ENCODE measurements at regions not wholly inside any gene's neighbourhood (a gene's known extent, or its start where the extent isn't known, plus 50 kb on each side); places are given as distances from the start of the nearest gene placed in this dataset.

GRCh38 chr20:1844325-1845162 is 50.7 kb upstream of the SIRPA start (continued):
- TF ChIP-seq EGR1 (IDR thresholded peaks at IDR 0.05; ENCODE audit: borderline replicate concordance in 1 of 2, low read depth in 2 of 2, low read length in 2 of 2) (no peak), ZNF274 (IDR thresholded peaks at IDR 0.05; ENCODE audit: insufficient read depth, insufficient read length) (no peak), CREB1 (IDR thresholded peaks at IDR 0.05; ENCODE audit: low read depth) (peak; percentile 69; the same call in 1 of the 2 replicates), FOXM1 (IDR thresholded peaks at IDR 0.05; ENCODE audit: low read depth, low read length) (no peak), PAX5 (IDR thresholded peaks at IDR 0.05; ENCODE audit: borderline replicate concordance, low read depth, low read length) (peak; percentile 56; the same call in 1 of the 2 replicates), ZNF384 (IDR thresholded peaks at IDR 0.05; ENCODE audit: borderline replicate concordance, low read depth, low read length) (no peak), NFYB (IDR thresholded peaks at IDR 0.05; ENCODE audit: insufficient read depth, low read depth, low read length) (no peak), RELB (IDR thresholded peaks at IDR 0.05; ENCODE audit: low read depth) (peak; percentile 90), RBBP5 (conservative IDR thresholded peaks at IDR 0.05) (no peak), DPF2 (IDR thresholded peaks at IDR 0.05) (peak; percentile 52), SREBF1 (IDR thresholded peaks at IDR 0.05; ENCODE audit: low read length) (no peak), BACH1 (IDR thresholded peaks at IDR 0.05; ENCODE audit: borderline replicate concordance) (no peak; the same call in 1 of the 2 replicates), GATAD2B (conservative IDR thresholded peaks at IDR 0.05; ENCODE audit: low read depth) (no peak), BHLHE40 (IDR thresholded peaks at IDR 0.05; ENCODE audit: borderline replicate concordance in 1 of 2, low read depth in 2 of 2, low read length in 1 of 2) (peak; percentile 80 to 87), RAD21 (IDR thresholded peaks at IDR 0.05; ENCODE audit: insufficient read depth, low read depth, low read length) (0 out of 2 replicates have a peak, but pooled peaks have one; percentile 2), FOXK2 (IDR thresholded peaks at IDR 0.05) (no peak)
- TF ChIP-seq, protein P1, sequence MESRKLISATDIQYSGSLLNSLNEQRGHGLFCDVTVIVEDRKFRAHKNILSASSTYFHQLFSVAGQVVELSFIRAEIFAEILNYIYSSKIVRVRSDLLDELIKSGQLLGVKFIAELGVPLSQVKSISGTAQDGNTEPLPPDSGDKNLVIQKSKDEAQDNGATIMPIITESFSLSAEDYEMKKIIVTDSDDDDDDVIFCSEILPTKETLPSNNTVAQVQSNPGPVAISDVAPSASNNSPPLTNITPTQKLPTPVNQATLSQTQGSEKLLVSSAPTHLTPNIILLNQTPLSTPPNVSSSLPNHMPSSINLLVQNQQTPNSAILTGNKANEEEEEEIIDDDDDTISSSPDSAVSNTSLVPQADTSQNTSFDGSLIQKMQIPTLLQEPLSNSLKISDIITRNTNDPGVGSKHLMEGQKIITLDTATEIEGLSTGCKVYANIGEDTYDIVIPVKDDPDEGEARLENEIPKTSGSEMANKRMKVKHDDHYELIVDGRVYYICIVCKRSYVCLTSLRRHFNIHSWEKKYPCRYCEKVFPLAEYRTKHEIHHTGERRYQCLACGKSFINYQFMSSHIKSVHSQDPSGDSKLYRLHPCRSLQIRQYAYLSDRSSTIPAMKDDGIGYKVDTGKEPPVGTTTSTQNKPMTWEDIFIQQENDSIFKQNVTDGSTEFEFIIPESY (IDR thresholded peaks at IDR 0.05) = no peak
- TF ChIP-seq, protein P2, sequence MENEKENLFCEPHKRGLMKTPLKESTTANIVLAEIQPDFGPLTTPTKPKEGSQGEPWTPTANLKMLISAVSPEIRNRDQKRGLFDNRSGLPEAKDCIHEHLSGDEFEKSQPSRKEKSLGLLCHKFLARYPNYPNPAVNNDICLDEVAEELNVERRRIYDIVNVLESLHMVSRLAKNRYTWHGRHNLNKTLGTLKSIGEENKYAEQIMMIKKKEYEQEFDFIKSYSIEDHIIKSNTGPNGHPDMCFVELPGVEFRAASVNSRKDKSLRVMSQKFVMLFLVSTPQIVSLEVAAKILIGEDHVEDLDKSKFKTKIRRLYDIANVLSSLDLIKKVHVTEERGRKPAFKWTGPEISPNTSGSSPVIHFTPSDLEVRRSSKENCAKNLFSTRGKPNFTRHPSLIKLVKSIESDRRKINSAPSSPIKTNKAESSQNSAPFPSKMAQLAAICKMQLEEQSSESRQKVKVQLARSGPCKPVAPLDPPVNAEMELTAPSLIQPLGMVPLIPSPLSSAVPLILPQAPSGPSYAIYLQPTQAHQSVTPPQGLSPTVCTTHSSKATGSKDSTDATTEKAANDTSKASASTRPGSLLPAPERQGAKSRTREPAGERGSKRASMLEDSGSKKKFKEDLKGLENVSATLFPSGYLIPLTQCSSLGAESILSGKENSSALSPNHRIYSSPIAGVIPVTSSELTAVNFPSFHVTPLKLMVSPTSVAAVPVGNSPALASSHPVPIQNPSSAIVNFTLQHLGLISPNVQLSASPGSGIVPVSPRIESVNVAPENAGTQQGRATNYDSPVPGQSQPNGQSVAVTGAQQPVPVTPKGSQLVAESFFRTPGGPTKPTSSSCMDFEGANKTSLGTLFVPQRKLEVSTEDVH (IDR thresholded peaks at IDR 0.05; ENCODE audit: low read depth, partially characterized antibody) = peak; percentile 60
- TF ChIP-seq, protein P3, sequence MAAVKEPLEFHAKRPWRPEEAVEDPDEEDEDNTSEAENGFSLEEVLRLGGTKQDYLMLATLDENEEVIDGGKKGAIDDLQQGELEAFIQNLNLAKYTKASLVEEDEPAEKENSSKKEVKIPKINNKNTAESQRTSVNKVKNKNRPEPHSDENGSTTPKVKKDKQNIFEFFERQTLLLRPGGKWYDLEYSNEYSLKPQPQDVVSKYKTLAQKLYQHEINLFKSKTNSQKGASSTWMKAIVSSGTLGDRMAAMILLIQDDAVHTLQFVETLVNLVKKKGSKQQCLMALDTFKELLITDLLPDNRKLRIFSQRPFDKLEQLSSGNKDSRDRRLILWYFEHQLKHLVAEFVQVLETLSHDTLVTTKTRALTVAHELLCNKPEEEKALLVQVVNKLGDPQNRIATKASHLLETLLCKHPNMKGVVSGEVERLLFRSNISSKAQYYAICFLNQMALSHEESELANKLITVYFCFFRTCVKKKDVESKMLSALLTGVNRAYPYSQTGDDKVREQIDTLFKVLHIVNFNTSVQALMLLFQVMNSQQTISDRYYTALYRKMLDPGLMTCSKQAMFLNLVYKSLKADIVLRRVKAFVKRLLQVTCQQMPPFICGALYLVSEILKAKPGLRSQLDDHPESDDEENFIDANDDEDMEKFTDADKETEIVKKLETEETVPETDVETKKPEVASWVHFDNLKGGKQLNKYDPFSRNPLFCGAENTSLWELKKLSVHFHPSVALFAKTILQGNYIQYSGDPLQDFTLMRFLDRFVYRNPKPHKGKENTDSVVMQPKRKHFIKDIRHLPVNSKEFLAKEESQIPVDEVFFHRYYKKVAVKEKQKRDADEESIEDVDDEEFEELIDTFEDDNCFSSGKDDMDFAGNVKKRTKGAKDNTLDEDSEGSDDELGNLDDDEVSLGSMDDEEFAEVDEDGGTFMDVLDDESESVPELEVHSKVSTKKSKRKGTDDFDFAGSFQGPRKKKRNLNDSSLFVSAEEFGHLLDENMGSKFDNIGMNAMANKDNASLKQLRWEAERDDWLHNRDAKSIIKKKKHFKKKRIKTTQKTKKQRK (IDR thresholded peaks at IDR 0.05; ENCODE audit: low read depth, low read length) = no peak

All from GM12878 (cell line).